Esophagus squamous epithelium (tissue), 4 donors: ENCODE measurements at regions not wholly inside any gene's neighbourhood (a gene's known extent, or its start where the extent isn't known, plus 50 kb on each side); places are given as distances from the start of the nearest gene placed in this dataset.

Source experiments
- POLR2A ChIP-seq, 4 donors: fragments of 450-650 bp; IDR thresholded peaks; one replicate each; pipeline ENCODE4 v1.6.1; 2017; ENCODE audit warnings: antibody characterized with exemption in 4 of 4, mild to moderate bottlenecking in 4 of 4, moderate library complexity in 3 of 4
- TF ChIP-seq, protein P1 (sequence below), 6 experiments: fragments of 450-650 bp in 4 of 6; fragments of 200-600 bp in 2 of 6; sonication (generic) in 2 of 6; IDR thresholded peaks; one replicate each; pipeline ENCODE4 v1.5.1; 2016 to 2019; ENCODE audit warnings: antibody characterized with exemption in 6 of 6, mild to moderate bottlenecking in 4 of 6, moderate library complexity in 4 of 6

GRCh38 chr12:105534068-105534467, 203.6 kb downstream of the C12orf75 start:
- TF ChIP-seq POLR2A (IDR thresholded peaks at IDR 0.05), result no peak
- TF ChIP-seq, protein P1, sequence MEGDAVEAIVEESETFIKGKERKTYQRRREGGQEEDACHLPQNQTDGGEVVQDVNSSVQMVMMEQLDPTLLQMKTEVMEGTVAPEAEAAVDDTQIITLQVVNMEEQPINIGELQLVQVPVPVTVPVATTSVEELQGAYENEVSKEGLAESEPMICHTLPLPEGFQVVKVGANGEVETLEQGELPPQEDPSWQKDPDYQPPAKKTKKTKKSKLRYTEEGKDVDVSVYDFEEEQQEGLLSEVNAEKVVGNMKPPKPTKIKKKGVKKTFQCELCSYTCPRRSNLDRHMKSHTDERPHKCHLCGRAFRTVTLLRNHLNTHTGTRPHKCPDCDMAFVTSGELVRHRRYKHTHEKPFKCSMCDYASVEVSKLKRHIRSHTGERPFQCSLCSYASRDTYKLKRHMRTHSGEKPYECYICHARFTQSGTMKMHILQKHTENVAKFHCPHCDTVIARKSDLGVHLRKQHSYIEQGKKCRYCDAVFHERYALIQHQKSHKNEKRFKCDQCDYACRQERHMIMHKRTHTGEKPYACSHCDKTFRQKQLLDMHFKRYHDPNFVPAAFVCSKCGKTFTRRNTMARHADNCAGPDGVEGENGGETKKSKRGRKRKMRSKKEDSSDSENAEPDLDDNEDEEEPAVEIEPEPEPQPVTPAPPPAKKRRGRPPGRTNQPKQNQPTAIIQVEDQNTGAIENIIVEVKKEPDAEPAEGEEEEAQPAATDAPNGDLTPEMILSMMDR (IDR thresholded peaks at IDR 0.05), result no peak
